ENCODE measurements at regions not wholly inside any gene's neighbourhood (a gene's known extent, or its start where the extent isn't known, plus 50 kb on each side); places are given as distances from the start of the nearest gene placed in this dataset.
"Not testable (repeated sequence)": the region's sequence is repeated elsewhere in the genome, so short reads cannot be mapped to it uniquely, and the experiment has no call there.

GRCh38 chr5:135156715-135157404 lies 122.8 kb upstream of the PITX1 start:
- no peak for DNase-seq (ENCODE audit: low spot score)

- DNase-seq (ENCODE audit: low spot score) = no peak
Observed at GRCh38 chr5:135156337-135156714, 122.3 kb upstream of the PITX1 start.

DNA sequence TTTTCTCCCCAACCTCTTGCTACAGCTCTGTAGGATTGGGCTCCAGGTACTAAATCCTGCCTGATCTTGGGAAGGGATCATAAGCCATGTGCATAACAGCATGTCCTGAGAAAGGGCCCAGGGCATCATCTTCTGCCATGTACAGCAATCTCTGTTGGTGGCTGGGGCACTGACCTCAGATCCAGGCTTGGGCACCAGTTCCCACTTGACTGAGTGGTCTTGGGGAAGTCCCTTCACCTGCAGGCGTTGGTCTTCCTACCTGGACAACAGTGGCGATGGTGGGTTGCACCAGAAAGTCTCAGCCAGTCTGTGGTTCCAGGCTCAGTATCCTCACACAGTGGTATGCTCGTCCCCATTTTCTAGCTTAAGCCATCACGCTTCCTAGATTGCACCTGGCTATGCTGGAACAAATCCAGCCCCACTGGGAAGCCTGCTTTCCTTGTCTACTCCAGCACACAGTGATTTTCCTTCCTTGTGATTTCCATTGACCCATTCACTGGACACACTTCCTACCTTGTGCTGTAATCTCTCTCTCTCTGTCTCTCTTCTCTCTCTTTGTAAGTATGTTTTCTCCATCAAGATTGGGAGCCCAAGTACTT lies 121.7 kb upstream of the PITX1 start:
- no peak for DNase-seq (ENCODE audit: low spot score)

- no peak for DNase-seq (ENCODE audit: low spot score)
Observed at GRCh38 chr5:135154961-135155360, 120.9 kb upstream of the PITX1 start.

GRCh38 chr5:135154197-135154596 lies 120.2 kb upstream of the PITX1 start:
- peak; percentile 33 for DNase-seq (ENCODE audit: low spot score)

DNA sequence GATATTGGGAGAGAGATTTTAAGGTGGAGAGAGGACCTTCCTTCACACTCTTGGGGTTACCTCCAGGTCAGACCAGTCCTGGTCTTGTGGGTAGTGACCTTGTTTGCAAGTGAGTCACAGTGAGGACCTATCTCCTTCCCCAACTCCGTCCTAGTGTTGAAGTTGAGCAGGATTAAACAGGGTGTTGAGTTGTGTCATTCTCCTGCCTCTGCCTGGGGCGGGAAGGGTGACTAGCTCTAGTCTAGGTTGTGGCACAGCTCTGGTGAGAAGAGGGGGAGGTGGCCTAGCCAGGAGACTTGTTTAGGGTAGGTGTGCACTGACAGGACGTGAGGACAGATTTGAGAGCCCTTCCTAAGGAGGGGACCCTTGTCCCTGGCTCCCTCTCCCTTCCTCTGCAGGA lies 119.6 kb upstream of the PITX1 start:
- DNase-seq (ENCODE audit: low spot score) = no peak

GRCh38 chr5:135153259-135153658 lies 119.2 kb upstream of the PITX1 start:
- DNase-seq (ENCODE audit: low spot score) = no peak

DNA sequence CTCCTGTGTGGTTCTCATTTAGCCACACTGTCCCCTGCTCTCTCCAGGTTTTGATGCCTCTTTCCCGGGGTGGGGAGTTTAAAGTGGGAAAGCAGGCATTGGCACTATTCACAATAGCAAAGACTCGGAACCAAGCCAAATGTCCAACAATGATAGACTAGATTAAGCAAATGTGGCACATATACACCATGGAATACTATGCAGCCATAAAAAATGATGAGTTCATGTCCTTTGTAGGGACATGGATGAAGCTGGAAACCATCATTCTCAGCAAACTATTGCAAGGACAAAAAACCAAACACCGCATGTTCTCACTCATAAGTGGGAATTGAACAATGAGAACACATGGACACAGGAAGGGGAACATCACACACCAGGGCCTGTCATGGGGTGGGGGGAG lies 117.6 kb upstream of the PITX1 start:
- DNase-seq (ENCODE audit: low spot score) = not testable (repeated sequence)

GRCh38 chr5:135151256-135151655 lies 117.2 kb upstream of the PITX1 start:
- no peak for DNase-seq (ENCODE audit: low spot score)

DNA sequence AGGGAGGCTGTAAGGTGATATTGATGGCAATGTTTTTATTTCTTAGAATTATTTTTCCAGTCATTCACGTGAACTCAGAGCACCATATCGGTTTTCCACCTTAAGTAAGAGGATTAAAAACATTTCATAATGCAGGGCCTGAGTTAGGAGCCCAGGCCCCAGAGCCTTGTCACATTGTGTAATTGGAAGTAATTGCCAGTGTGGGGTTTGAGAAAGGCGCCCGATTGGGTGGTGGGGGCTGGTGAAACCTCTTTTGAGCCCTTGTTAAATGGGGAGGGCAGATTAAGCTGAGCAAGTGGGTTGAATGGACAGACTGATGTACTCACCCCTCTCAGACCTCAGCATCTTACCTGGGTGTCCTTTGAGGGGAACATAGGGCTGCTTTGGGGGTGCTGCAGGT lies 116.7 kb upstream of the PITX1 start:
- DNase-seq (ENCODE audit: low spot score) = no peak

DNA sequence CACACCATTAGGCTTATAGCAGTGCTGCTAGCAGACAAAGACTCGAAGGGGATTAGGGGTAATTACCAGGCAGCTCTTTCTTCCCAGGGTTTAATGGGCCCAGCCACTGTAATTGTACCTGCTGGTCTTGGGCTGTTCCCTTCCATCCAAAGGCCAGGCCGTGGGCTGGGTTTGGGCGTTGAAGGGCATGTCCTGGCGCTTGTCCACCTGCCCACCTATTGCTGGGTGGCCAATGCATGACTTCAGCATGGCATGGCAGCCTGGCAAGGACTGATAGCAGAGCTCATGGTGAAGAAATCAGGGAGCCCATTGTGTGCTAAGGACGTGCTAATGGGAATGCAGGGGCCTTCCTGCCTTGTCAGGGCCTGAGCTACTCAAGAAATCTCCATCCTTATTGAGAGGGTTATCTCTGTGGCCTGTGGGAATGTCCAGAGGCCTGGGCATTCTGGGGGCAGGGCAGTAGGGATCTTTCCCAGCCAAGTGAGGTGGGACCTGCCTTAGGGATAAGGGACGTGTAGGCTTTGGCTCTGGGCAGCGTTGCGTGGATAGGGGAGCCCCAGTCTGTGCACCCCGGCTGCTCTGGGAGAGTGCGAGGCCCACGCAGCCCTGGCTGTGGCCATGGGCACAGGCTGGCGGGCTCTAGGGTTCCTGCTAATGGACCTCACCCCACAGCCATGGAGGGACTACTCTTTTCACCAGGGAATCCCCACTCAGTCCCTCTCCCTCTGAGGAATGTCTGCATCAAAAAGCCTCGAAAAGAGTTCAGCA lies 116.1 kb upstream of the PITX1 start:
- no peak for DNase-seq (ENCODE audit: low spot score)

DNA sequence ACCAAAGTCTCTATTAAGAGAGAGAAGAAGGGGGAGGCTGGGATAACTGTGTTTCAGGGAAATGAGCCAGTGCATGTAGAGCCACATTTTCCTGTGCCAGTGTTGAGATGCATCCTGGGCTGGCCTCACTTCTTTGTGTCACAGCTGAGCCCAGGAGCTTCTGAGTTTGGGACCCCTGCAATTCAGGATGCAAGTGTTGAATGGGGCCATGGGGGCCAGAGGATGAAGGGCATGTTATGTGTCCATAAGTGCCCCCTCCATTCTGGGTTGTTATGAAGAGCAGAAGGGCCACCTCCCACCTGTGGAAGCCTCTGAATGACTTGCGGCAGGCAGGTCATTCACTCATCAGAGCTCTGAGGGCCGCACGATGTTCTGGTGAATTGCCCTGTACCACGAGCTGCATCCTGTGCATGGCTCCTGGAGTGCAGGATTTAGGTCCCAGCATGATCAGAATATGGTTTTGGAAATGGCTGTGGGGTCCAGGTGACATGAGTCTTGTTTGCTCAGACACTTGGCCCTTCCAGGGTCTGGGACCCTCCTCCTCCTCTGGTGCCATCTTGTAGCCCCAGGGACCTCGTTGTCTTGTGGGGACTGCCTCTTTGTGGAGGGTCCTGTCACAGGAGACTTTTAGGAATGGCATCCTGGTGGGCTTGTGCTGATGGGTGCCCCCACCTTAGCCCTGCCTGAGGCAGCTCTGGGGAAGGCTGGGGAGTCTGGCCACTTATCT lies 115.4 kb upstream of the PITX1 start:
- no peak for DNase-seq (ENCODE audit: low spot score)

- no peak for DNase-seq (ENCODE audit: low spot score)
Observed at GRCh38 chr5:135147294-135148090, 113.5 kb upstream of the PITX1 start.

GRCh38 chr5:135145985-135146384 lies 112.0 kb upstream of the PITX1 start:
- no peak for DNase-seq (ENCODE audit: low spot score)

GRCh38 chr5:135143682-135144081 lies 109.7 kb upstream of the PITX1 start:
- DNase-seq (ENCODE audit: low spot score) = not testable (repeated sequence)

DNA sequence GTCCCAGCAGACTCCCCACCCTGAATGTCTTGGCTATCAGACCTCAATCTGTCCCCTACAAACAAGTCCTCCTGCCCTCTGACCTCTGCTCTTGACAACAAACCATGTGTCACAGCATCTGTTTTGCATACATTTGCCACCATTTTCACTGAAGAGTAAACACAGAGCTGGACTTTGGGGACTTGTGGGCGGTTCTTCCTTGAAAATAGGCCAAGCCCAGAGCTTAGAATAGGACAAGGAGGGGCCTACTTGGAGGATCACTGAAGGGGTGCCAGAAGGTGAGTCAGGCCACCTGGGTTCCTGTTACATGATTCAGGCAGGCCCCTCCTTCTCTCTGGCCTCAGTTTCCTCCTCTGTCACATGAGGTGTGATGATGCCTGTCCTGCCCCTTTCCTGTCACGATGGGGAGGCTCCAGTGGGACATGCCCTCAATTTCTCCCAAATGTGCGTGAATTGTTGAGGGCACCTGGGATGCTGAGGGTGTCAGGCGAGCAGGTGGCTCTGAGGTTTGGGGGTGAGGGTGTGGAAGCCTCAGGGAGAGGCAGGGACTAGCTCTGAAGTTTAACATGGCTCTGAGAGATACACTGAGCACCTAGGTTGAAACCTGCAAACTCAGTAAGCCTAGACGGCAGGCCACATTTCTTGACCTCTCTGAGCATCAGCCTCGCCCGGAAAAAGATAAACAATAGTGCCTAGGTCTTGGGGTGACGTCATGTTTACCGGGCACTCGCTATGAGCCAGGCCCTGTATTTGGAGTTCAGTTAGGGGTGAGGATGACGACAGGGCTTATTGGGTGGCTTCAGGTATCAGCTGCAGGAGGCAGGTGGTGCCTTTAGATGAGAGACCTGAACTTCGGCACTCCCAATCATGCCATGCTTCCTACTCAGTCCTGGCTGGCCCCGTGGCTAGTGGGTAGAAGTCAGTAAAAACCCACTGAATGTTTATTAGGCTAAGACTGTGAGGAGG lies 107.6 kb upstream of the PITX1 start:
- DNase-seq (ENCODE audit: low spot score) = no peak

DNA sequence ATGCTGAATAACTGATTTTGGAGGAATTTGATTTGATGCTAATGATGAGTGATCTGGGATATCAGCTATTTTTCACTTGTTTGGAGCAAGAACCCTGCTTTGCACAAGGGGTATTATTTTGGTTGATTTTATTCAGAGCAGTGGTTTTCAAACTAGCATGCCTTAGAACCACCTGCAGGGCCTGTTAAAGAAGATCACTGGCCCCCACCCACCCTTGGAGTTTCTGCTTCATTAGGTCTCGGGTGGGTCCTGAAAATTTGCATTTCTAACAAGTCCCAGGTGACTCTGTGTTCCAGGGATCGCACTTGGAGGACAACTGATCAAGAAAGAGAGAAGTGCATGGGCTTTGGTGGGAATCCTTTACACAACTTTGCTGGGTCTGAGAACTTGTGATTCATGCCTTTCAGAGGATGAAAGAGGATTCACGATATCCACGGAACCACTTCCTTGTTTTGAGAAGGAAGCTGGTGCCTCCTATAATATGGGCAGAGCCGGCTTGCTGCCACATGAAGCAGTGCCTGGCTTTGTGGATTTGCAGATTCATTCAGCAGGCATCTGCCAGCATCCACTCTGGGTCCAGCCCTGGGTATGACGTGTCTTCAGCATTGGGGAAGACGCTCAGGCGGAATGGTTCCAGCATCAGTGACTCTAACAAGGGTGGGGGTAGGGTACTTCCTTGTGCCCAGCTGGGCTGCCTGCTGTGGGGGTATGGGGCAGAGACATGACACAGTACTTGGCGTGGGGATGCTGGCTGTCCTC lies 106.6 kb upstream of the PITX1 start:
- peak; percentile 81 for DNase-seq (ENCODE audit: low spot score)

GRCh38 chr5:135139381-135140134 lies 105.5 kb upstream of the PITX1 start:
- peak; percentile 87 for DNase-seq (ENCODE audit: low spot score)

All from AG20443 (cell line).